ENCODE measurements at regions not wholly inside any gene's neighbourhood (a gene's known extent, or its start where the extent isn't known, plus 50 kb on each side); places are given as distances from the start of the nearest gene placed in this dataset.

GRCh38 chr16:72487283-72487682 is 315.3 kb upstream of the PMFBP1 start:
- TF ChIP-seq GATA3 (IDR thresholded peaks at IDR 0.05; ENCODE audit: low read depth, low read length) (no peak), GATA2 (IDR thresholded peaks at IDR 0.05; ENCODE audit: low read depth, low read length) (no peak)
